ENCODE measurements at regions not wholly inside any gene's neighbourhood (a gene's known extent, or its start where the extent isn't known, plus 50 kb on each side); places are given as distances from the start of the nearest gene placed in this dataset.

GRCh38 chr5:101915554-101915953, 380.5 kb downstream of the SLCO4C1 start:
- TF ChIP-seq CTCF (IDR thresholded peaks at IDR 0.05) = no peak
- no peak for TF ChIP-seq POLR2A (IDR thresholded peaks at IDR 0.05)

Data from uterus (tissue), 2 donors.